Endothelial cell of umbilical vein (primary cell): ENCODE measurements at regions not wholly inside any gene's neighbourhood (a gene's known extent, or its start where the extent isn't known, plus 50 kb on each side); places are given as distances from the start of the nearest gene placed in this dataset.

Experiments
- BruUV-seq: library from RNA; stranded (reverse); fragments of 400-500 nt; replicated peaks from 2 replicates; lab custom pipeline; 2021; lab: Mats Ljungman, UMichigan
- CTCF ChIA-PET: fragments of 300-600, 350-600 bp; sonication (Branson Sonifier 250); formaldehyde crosslinking; loops from one replicate; lab custom pipeline; 2021; ENCODE audit warnings: antibody characterized with exemption, inconsistent platforms; lab: Charles Lee
- POLR2A ChIA-PET: fragments of 300-600, 350-600 bp; sonication (Branson Sonifier 250); formaldehyde crosslinking; loops from one replicate; lab custom pipeline; 2021; ENCODE audit warnings: antibody characterized with exemption, inconsistent platforms; lab: Charles Lee
- DNase-seq: peaks from one replicate; pipeline ENCODE4 v3.0.0-alpha.2; 2011; ENCODE audit warnings: low read depth, low spot score
- FAIRE-seq: peaks from 2 replicates; lab custom pipeline; 2011; peaks lifted over from hg19 to GRCh38; lab: Jason Lieb, UNC
- H2AFZ ChIP-seq: 2 replicates; pipeline ENCODE4 v1.6.0; 2012; ENCODE audit warnings: low read depth, low read length, control low read depth, inconsistent platforms
- H3K27ac ChIP-seq: 2 replicates; pipeline ENCODE4 v1.5.1; 2011; ENCODE audit warnings: low read depth, mild to moderate bottlenecking, control low read depth, low read length, moderate library complexity; ENCODE audit not compliant: insufficient read depth
- H3K27me3 ChIP-seq, 2 experiments: 2 replicates each; pipeline versions ENCODE4 v1.6.0 to v1.6.1; 2011; ENCODE audit warnings: low read length in 2 of 2, mixed read lengths in 1 of 2; ENCODE audit not compliant: control insufficient read depth in 2 of 2, insufficient read depth in 2 of 2
- H3K36me3 ChIP-seq, 2 experiments: 2 replicates in 1 of 2; 3 replicates in 1 of 2; pipeline ENCODE4 v1.5.1; 2011; ENCODE audit warnings: low read length in 2 of 2, mild to moderate bottlenecking in 1 of 2, moderate library complexity in 1 of 2; ENCODE audit not compliant: control insufficient read depth in 2 of 2, insufficient read depth in 2 of 2; ENCODE audit errors: extremely low read depth in 1 of 2
- H3K4me1 ChIP-seq: 3 replicates; pipeline ENCODE4 v1.5.1; 2011; ENCODE audit warnings: mild to moderate bottlenecking, low read length; ENCODE audit not compliant: control insufficient read depth, insufficient read depth; ENCODE audit errors: extremely low read depth
- H3K4me2 ChIP-seq: 2 replicates; pipeline ENCODE4 v1.6.1; 2011; ENCODE audit warnings: low read length, control low read depth, mixed read lengths; ENCODE audit not compliant: insufficient read depth
- H3K4me3 ChIP-seq, 3 experiments: fragments of 200-600 bp in 1 of 3; sonication (generic), shearing (Covaris generic) in 1 of 3; replicated peaks in 1 of 3; 2 replicates each; pipeline ENCODE4 v1.5.1; 2011 to 2016; ENCODE audit warnings: control low read depth in 3 of 3, low read length in 3 of 3, mild to moderate bottlenecking in 2 of 3, inconsistent platforms in 1 of 3, low read depth in 1 of 3, moderate library complexity in 1 of 3; ENCODE audit not compliant: insufficient read depth in 1 of 3
- H3K79me2 ChIP-seq: 2 replicates; pipeline ENCODE4 v1.6.0; 2012; ENCODE audit warnings: low read length, inconsistent platforms; ENCODE audit not compliant: control insufficient read depth, insufficient read depth
- H3K9ac ChIP-seq: replicated peaks from 2 replicates; pipeline ENCODE3; 2011; ENCODE audit warnings: low read length, control low read depth; ENCODE audit not compliant: insufficient read depth; ENCODE audit errors: extremely low read depth
- H3K9me1 ChIP-seq: replicated peaks from 3 replicates; pipeline ENCODE4 v1.6.0; 2011; ENCODE audit warnings: mild to moderate bottlenecking, low read length; ENCODE audit not compliant: control insufficient read depth, insufficient read depth; ENCODE audit errors: extremely low read depth
- H3K9me3 ChIP-seq: replicated peaks from 2 replicates; pipeline ENCODE4 v1.5.1; 2012; ENCODE audit warnings: low read length, inconsistent platforms; ENCODE audit not compliant: control insufficient read depth, insufficient read depth
- H4K20me1 ChIP-seq: replicated peaks from 2 replicates; pipeline ENCODE3; 2011; ENCODE audit warnings: mild to moderate bottlenecking, low read length; ENCODE audit not compliant: control insufficient read depth, insufficient read depth; ENCODE audit errors: extremely low read depth
- CTCF ChIP-seq, 2 donors: IDR thresholded peaks; 1 replicate in 1 of 2; 2 replicates in 1 of 2; pipeline ENCODE4 v1.5.1; 2011; ENCODE audit warnings: low read length in 2 of 2, mild to moderate bottlenecking in 2 of 2, moderate library complexity in 2 of 2, control low read depth in 1 of 2, inconsistent platforms in 1 of 2, low read depth in 1 of 2; ENCODE audit not compliant: insufficient read depth in 1 of 2; ENCODE audit errors: extremely low read depth in 1 of 2
- EZH2 ChIP-seq: IDR thresholded peaks from 2 replicates; pipeline ENCODE4 v1.6.1; 2012; ENCODE audit warnings: borderline replicate concordance, low read depth, mild to moderate bottlenecking, moderate library complexity, low read length, inconsistent platforms; ENCODE audit not compliant: severe bottlenecking
- FOS ChIP-seq: IDR thresholded peaks from 2 replicates; pipeline ENCODE4 v1.6.1; 2011; ENCODE audit warnings: mild to moderate bottlenecking, low read length, moderate library complexity, borderline replicate concordance; ENCODE audit not compliant: insufficient read depth
- GATA2 ChIP-seq: IDR thresholded peaks from 2 replicates; pipeline ENCODE4 v1.7.0; 2011; ENCODE audit warnings: low read depth, mild to moderate bottlenecking, moderate library complexity, mixed read lengths, low read length; ENCODE audit not compliant: insufficient read length, insufficient read depth
- JUN ChIP-seq: IDR thresholded peaks from 2 replicates; pipeline ENCODE4 v1.6.1; 2011; ENCODE audit warnings: borderline replicate concordance, low read depth; ENCODE audit not compliant: insufficient read length, insufficient read depth
- MAX ChIP-seq: IDR thresholded peaks from 2 replicates; pipeline ENCODE4 v1.6.1; 2011; ENCODE audit not compliant: insufficient read depth, insufficient read length
- MYC ChIP-seq: IDR thresholded peaks from one replicate; pipeline ENCODE4 v1.6.1; 2011; ENCODE audit warnings: mild to moderate bottlenecking, low read depth, low read length
- POLR2A ChIP-seq: IDR thresholded peaks from 2 replicates; pipeline ENCODE4 v1.6.1; 2012; ENCODE audit warnings: low read depth, mild to moderate bottlenecking, control low read depth, low read length
- POLR2AphosphoS5 ChIP-seq: IDR thresholded peaks from 2 replicates; pipeline ENCODE4 v1.6.1; 2012; ENCODE audit warnings: low read depth, mild to moderate bottlenecking, control low read depth, low read length, moderate library complexity; ENCODE audit not compliant: insufficient read depth
- dilution Hi-C: fragments of 300-500 bp; cut with MboI; formaldehyde crosslinking; loops from one replicate; pipeline ENCODE4 v1.15.0; 2019; ENCODE audit warnings: low sequenced_read_pairs; ENCODE audit not compliant: extremely low pct_ligation_motif_present
- intact Hi-C: fragments of 100-400 bp; cut with micrococcal nuclease; formaldehyde crosslinking; loops from one replicate; pipeline ENCODE4 v1.10.0; 2022

- Histone ChIP-seq H4K20me1 (no peaks in the 10 kb centered on the region), H3K4me1 (no peaks in the 10 kb centered on the region), H3K27me3 (no peaks in the 10 kb centered on the region), H3K79me2 (no peaks in the 10 kb centered on the region), H3K4me2 (no peak overlapping the region), H3K27ac (no peak overlapping the region), H3K9ac (no peak overlapping the region), H2AFZ (no peak overlapping the region), H3K9me3 (no peaks in the 10 kb centered on the region), H3K9me1 (no peaks in the 10 kb centered on the region), H3K4me3 (no peak overlapping the region), H3K36me3 (no peaks in the 10 kb centered on the region)
- FAIRE-seq (no peak), DNase-seq (no peak)
- ChIA-PET CTCF (no interaction called here), POLR2A (no interaction called here)
- BruUV-seq, result no TSS peak
- dilution Hi-C loops (no loop called here), intact Hi-C loops (no loop called here)
- TF ChIP-seq GATA2 (no peak), CTCF (IDR thresholded peaks at IDR 0.05; ENCODE audit: extremely low read depth in 1 of 2, insufficient read depth in 1 of 2, low read depth in 1 of 2, low read length in 2 of 2) (no peak), MYC (no peak)
These were observed 83.1 kb upstream of the KCNK1 start for GRCh38 chr1:233530665-233531386.

- no peak overlapping the region for H2AFZ ChIP-seq
- no peaks in the 10 kb centered on the region for H3K79me2 ChIP-seq
- DNase-seq, result no peak
- ChIA-PET POLR2A (no interaction called here), CTCF (no interaction called here)
- no peaks in the 10 kb centered on the region for H3K9me1 ChIP-seq
- dilution Hi-C loops (no loop called here), intact Hi-C loops (no loop called here)
- no peak overlapping the region for H3K4me3 ChIP-seq
- no peak for FAIRE-seq
- H4K20me1 ChIP-seq, result no peaks in the 10 kb centered on the region
- no peak overlapping the region for H3K4me2 ChIP-seq
- H3K36me3 ChIP-seq, result no peaks in the 10 kb centered on the region
- H3K27me3 ChIP-seq, result no peaks in the 10 kb centered on the region
- no peak overlapping the region for H3K9ac ChIP-seq
- TF ChIP-seq MAX, result no peak
- no peak for TF ChIP-seq POLR2A
- TF ChIP-seq GATA2, result no peak
- TF ChIP-seq POLR2AphosphoS5, result no peak
- TF ChIP-seq FOS, result no peak
- no peak for TF ChIP-seq MYC
- no peak for TF ChIP-seq EZH2
- no peak for TF ChIP-seq JUN
- TF ChIP-seq CTCF (IDR thresholded peaks at IDR 0.05; ENCODE audit: extremely low read depth in 1 of 2, insufficient read depth in 1 of 2, low read depth in 1 of 2, low read length in 2 of 2), result no peak
- H3K4me1 ChIP-seq, result no peaks in the 10 kb centered on the region
- H3K27ac ChIP-seq, result no peak overlapping the region
- BruUV-seq, result no TSS peak
- no peaks in the 10 kb centered on the region for H3K9me3 ChIP-seq
These were observed 73.1 kb upstream of the KCNK1 start for GRCh38 chr1:233540816-233541215.
